Lower lobe of right lung (tissue), 2 donors: ENCODE measurements at regions not wholly inside any gene's neighbourhood (a gene's known extent, or its start where the extent isn't known, plus 50 kb on each side); places are given as distances from the start of the nearest gene placed in this dataset.

Source experiments
- ATAC-seq, 2 donors: fragments of 200-7000 bp; cut with Tn5 transposase; one replicate each; pipeline ENCODE4 v1.9.1; 2020 to 2022; ENCODE audit warnings: mild to moderate bottlenecking in 2 of 2, moderate library complexity in 2 of 2
- DNase-seq: peaks from one replicate; pipeline ENCODE4 v3.0.0-alpha.2; 2020
- H3K27ac ChIP-seq: fragments of 200-600 bp; one replicate; pipeline ENCODE4 v1.8.0; 2022
- H3K27me3 ChIP-seq: fragments of 200-600 bp; one replicate; pipeline ENCODE4 v1.8.0; 2022; ENCODE audit warnings: low read depth
- H3K36me3 ChIP-seq: fragments of 200-600 bp; one replicate; pipeline ENCODE4 v1.8.0; 2022; ENCODE audit warnings: mild to moderate bottlenecking
- H3K4me1 ChIP-seq: fragments of 200-600 bp; one replicate; pipeline ENCODE4 v1.8.0; 2022
- H3K4me3 ChIP-seq: fragments of 200-600 bp; one replicate; pipeline ENCODE4 v1.8.0; 2022; ENCODE audit warnings: mild to moderate bottlenecking
- H3K9me3 ChIP-seq: fragments of 200-600 bp; one replicate; pipeline ENCODE4 v1.8.0; 2022
- CTCF ChIP-seq: fragments of 200-600 bp; IDR thresholded peaks from one replicate; pipeline ENCODE4 v1.8.0; 2022; ENCODE audit warnings: antibody characterized with exemption, mild to moderate bottlenecking
- intact Hi-C: fragments of 100-400 bp; cut with DNase I; formaldehyde crosslinking; loops from one replicate; pipeline ENCODE4 v1.11.0; 2022
- donor health status: DM: no; HTN: yes; CAD: no; lungs with severe emphysema.

GRCh38 chr5:43785198-43785597 lies 182.2 kb downstream of the NNT start:
- no peak for TF ChIP-seq CTCF
- H3K4me1 ChIP-seq = no peaks in the 10 kb centered on the region
- H3K27me3 ChIP-seq = no peaks in the 10 kb centered on the region
- ATAC-seq (no peak), DNase-seq (no peak)
- H3K27ac ChIP-seq = no peak overlapping the region
- no peak overlapping the region for H3K4me3 ChIP-seq
- intact Hi-C loops = no loop called here
- H3K9me3 ChIP-seq = no peaks in the 10 kb centered on the region
- no peaks in the 10 kb centered on the region for H3K36me3 ChIP-seq

- H3K36me3 ChIP-seq = no peaks in the 10 kb centered on the region
- ATAC-seq (no peak), DNase-seq (no peak)
Measured at GRCh38 chr5:43780586-43780985, 177.6 kb downstream of the NNT start.

GRCh38 chr5:43774881-43775399 lies 172.0 kb downstream of the NNT start:
- no peaks in the 10 kb centered on the region for H3K27me3 ChIP-seq
- H3K36me3 ChIP-seq = no peaks in the 10 kb centered on the region
- intact Hi-C loops = no loop called here
- H3K4me1 ChIP-seq = no peaks in the 10 kb centered on the region
- TF ChIP-seq CTCF = no peak
- H3K27ac ChIP-seq = no peak overlapping the region
- H3K4me3 ChIP-seq = no peak overlapping the region
- DNase-seq (no peak), ATAC-seq (no peak)
- H3K9me3 ChIP-seq = no peaks in the 10 kb centered on the region

More at GRCh38 chr5:43780586-43780985, 177.6 kb downstream of the NNT start:
- intact Hi-C loops = no loop called here
- Histone ChIP-seq H3K4me3 (no peak overlapping the region), H3K27me3 (no peaks in the 10 kb centered on the region), H3K27ac (no peak overlapping the region), H3K9me3 (no peaks in the 10 kb centered on the region), H3K4me1 (no peaks in the 10 kb centered on the region)
- TF ChIP-seq CTCF = no peak

GRCh38 chr5:43773478-43773844 lies 170.5 kb downstream of the NNT start:
- no peak for ATAC-seq

GRCh38 chr5:43772764-43773477 lies 169.9 kb downstream of the NNT start:
- no peak for ATAC-seq
- no peaks in the 10 kb centered on the region for H3K9me3 ChIP-seq
- no peaks in the 10 kb centered on the region for H3K27me3 ChIP-seq
- DNase-seq = no peak
- H3K4me1 ChIP-seq = no peaks in the 10 kb centered on the region
- TF ChIP-seq CTCF = no peak
- intact Hi-C loops = no loop called here
- no peak overlapping the region for H3K4me3 ChIP-seq
- H3K36me3 ChIP-seq = no peaks in the 10 kb centered on the region
- H3K27ac ChIP-seq = no peak overlapping the region

More at GRCh38 chr5:43773478-43773844, 170.5 kb downstream of the NNT start:
- intact Hi-C loops = no loop called here
- no peak for DNase-seq
- no peaks in the 10 kb centered on the region for H3K27me3 ChIP-seq
- no peaks in the 10 kb centered on the region for H3K36me3 ChIP-seq
- H3K4me1 ChIP-seq = no peaks in the 10 kb centered on the region
- no peak overlapping the region for H3K4me3 ChIP-seq
- no peak overlapping the region for H3K27ac ChIP-seq
- no peak for TF ChIP-seq CTCF
- H3K9me3 ChIP-seq = no peaks in the 10 kb centered on the region
